ENCODE measurements at regions not wholly inside any gene's neighbourhood (a gene's known extent, or its start where the extent isn't known, plus 50 kb on each side); places are given as distances from the start of the nearest gene placed in this dataset.

- H3K4me1 Mint-ChIP-seq (ENCODE audit: unreplicated experiment) = no peaks in the 10 kb centered on the region
- H3K36me3 Mint-ChIP-seq (ENCODE audit: unreplicated experiment) = peaks cover under 1% of the 10 kb centered on the region
- H3K4me3 Mint-ChIP-seq (ENCODE audit: unreplicated experiment) = no peak overlapping the region
- no peaks in the 10 kb centered on the region for H3K27me3 Mint-ChIP-seq (ENCODE audit: unreplicated experiment)
- H3K27ac Mint-ChIP-seq (ENCODE audit: unreplicated experiment) = no peak overlapping the region
- no peak for DNase-seq (ENCODE audit: extremely low spot score, unreplicated experiment)
- peaks cover 19% of the 10 kb centered on the region for H3K9me3 Mint-ChIP-seq (ENCODE audit: unreplicated experiment)
- no peak for TF ChIP-seq CTCF (IDR thresholded peaks at IDR 0.05)
Observed at GRCh38 chr7:120114626-120115025, 158.3 kb upstream of the KCND2 start.

GRCh38 chr7:120123528-120123927, 149.4 kb upstream of the KCND2 start:
- Mint-ChIP-seq H3K4me3 (ENCODE audit: unreplicated experiment) (no peak overlapping the region), H3K27ac (ENCODE audit: unreplicated experiment) (no peak overlapping the region), H3K36me3 (ENCODE audit: unreplicated experiment) (no peaks in the 10 kb centered on the region), H3K27me3 (ENCODE audit: unreplicated experiment) (no peaks in the 10 kb centered on the region), H3K4me1 (ENCODE audit: unreplicated experiment) (no peaks in the 10 kb centered on the region), H3K9me3 (ENCODE audit: unreplicated experiment) (no peaks in the 10 kb centered on the region)
- no peak for DNase-seq (ENCODE audit: extremely low spot score, unreplicated experiment)
- TF ChIP-seq CTCF (IDR thresholded peaks at IDR 0.05) = no peak

DNA sequence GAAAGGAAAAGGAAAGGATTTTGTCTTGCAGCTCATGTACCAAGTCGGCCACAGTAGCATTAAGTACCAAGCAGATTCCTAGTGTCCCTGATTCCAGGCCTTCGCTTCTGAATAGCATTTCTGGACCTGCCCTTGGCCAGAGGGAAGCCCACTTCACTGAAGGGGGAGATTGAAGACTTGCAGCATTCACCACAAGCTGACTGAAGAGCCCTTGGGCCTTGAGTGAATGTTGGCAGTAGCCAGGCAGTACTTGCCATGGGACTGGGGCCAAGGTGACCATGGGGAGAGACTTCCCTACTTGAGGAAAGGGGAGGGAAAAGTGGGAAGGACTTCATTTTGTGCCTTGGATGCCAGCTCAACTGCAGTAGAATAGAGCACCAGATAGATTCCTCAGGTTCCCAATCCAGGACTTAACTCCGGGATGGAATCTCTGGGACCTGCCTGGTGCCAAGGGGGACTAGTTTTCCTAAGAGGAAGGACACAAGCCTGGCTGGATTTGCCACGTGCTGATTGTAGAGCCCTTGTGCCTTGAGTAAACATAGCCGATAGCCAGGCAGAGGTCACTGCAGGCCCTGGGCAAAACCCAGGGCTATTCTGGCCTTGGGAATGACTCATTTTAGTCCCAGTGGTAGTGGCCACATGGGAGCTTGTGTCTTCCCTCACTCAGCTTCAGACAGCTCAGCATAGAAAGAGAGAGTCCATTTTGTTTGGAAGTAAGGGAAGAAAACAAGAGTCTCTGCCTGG, 141.7 kb upstream of the KCND2 start:
- no peak for TF ChIP-seq CTCF (IDR thresholded peaks at IDR 0.05)
- H3K4me1 Mint-ChIP-seq (ENCODE audit: unreplicated experiment) = no peaks in the 10 kb centered on the region
- peaks cover 36% of the 10 kb centered on the region for H3K9me3 Mint-ChIP-seq (ENCODE audit: unreplicated experiment)
- no peak overlapping the region for H3K4me3 Mint-ChIP-seq (ENCODE audit: unreplicated experiment)
- no peaks in the 10 kb centered on the region for H3K27me3 Mint-ChIP-seq (ENCODE audit: unreplicated experiment)
- DNase-seq (ENCODE audit: extremely low spot score, unreplicated experiment) = no peak
- H3K27ac Mint-ChIP-seq (ENCODE audit: unreplicated experiment) = no peak overlapping the region
- peaks cover 8% of the 10 kb centered on the region for H3K36me3 Mint-ChIP-seq (ENCODE audit: unreplicated experiment)

DNA sequence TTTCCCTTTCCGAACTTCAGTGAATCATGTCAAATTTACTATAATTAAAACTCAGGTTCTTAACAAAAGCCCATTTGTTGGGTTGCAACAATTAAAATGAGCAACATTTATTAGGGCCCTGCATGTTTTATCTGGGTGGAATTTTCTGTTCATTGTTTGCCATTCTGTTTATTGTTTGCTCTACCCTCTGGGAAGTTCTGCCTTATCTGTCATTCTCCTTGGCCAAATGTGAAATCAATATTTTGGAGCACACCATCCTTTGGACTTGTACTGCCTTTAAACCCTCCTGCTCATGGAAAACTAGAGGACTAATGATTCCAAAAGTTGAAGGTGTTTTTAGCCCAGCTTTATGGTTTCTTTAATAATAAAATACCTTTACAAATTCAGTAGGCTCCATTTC, 134.5 kb upstream of the KCND2 start:
- DNase-seq (ENCODE audit: extremely low spot score, unreplicated experiment) = no peak
- Mint-ChIP-seq H3K4me1 (ENCODE audit: unreplicated experiment) (no peaks in the 10 kb centered on the region), H3K4me3 (ENCODE audit: unreplicated experiment) (no peak overlapping the region), H3K9me3 (ENCODE audit: unreplicated experiment) (peaks cover 18% of the 10 kb centered on the region), H3K27ac (ENCODE audit: unreplicated experiment) (no peak overlapping the region), H3K36me3 (ENCODE audit: unreplicated experiment) (no peaks in the 10 kb centered on the region), H3K27me3 (ENCODE audit: unreplicated experiment) (no peaks in the 10 kb centered on the region)
- no peak for TF ChIP-seq CTCF (IDR thresholded peaks at IDR 0.05)

DNA sequence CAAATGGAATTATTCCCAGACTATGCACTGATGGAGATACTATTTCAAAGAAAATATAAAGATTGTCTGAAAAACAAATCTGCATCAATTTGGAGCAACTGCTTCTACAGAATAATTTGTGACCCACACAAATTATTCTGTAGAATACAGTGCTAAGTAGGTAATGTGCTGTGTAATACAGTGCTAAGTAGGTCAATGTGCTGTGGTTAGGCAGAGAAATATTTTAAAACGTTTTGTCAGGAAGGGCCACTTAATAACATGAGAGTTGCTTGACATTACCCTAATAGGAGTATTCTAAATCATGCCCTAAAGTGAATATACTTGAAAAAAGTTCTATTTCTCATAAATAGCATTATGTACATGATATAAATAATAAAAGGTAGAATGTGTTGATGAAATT, 116.5 kb upstream of the KCND2 start:
- no peak for DNase-seq (ENCODE audit: extremely low spot score, unreplicated experiment)
- Mint-ChIP-seq H3K4me1 (ENCODE audit: unreplicated experiment) (no peaks in the 10 kb centered on the region), H3K36me3 (ENCODE audit: unreplicated experiment) (no peaks in the 10 kb centered on the region), H3K4me3 (ENCODE audit: unreplicated experiment) (no peak overlapping the region), H3K27ac (ENCODE audit: unreplicated experiment) (no peak overlapping the region), H3K27me3 (ENCODE audit: unreplicated experiment) (no peaks in the 10 kb centered on the region), H3K9me3 (ENCODE audit: unreplicated experiment) (peaks cover 3% of the 10 kb centered on the region)
- TF ChIP-seq CTCF (IDR thresholded peaks at IDR 0.05) = no peak
